IPS DF 6.9 (cell line): ENCODE measurements at regions not wholly inside any gene's neighbourhood (a gene's known extent, or its start where the extent isn't known, plus 50 kb on each side); places are given as distances from the start of the nearest gene placed in this dataset.
"Not testable (repeated sequence)": the region's sequence is repeated elsewhere in the genome, so short reads cannot be mapped to it uniquely, and the experiment has no call there.

ENCODE experiments used
- DNase-seq: peaks from one replicate; pipeline ENCODE4 v3.0.0-alpha.2; 2013; ENCODE audit warnings: low read depth, low spot score
- H3K27ac ChIP-seq: one replicate; pipeline ENCODE4 v1.5.1; 2013; ENCODE audit warnings: low read length, control low read depth
- H3K27me3 ChIP-seq: 2 replicates; pipeline ENCODE4 v1.6.1; 2013; ENCODE audit warnings: mild to moderate bottlenecking, low read length; ENCODE audit not compliant: control insufficient read depth, insufficient read depth
- H3K36me3 ChIP-seq: 2 replicates; pipeline ENCODE4 v1.6.1; 2013; ENCODE audit warnings: low read length; ENCODE audit not compliant: control insufficient read depth, insufficient read depth
- H3K4me1 ChIP-seq: 2 replicates; pipeline ENCODE4 v1.6.1; 2013; ENCODE audit warnings: low read length; ENCODE audit not compliant: control insufficient read depth, insufficient read depth
- H3K4me3 ChIP-seq: 2 replicates; pipeline ENCODE4 v1.5.1; 2013; ENCODE audit warnings: mild to moderate bottlenecking, low read length
- H3K9me3 ChIP-seq: 2 replicates; pipeline ENCODE4 v1.6.1; 2013; ENCODE audit warnings: low read length, inconsistent platforms; ENCODE audit not compliant: control insufficient read depth, insufficient read depth
- WGBS: extraction: QIAGEN DNeasy Blood & Tissue Kit; methylation state at CpG from one replicate; pipeline ENCODE4 v1.1.7; 2013; ENCODE audit warnings: mixed read lengths, missing lambda C conversion rate; ENCODE audit not compliant: insufficient read length, insufficient coverage; 5-methylcytosine and 5-hydroxymethylcytosine counted together

DNA sequence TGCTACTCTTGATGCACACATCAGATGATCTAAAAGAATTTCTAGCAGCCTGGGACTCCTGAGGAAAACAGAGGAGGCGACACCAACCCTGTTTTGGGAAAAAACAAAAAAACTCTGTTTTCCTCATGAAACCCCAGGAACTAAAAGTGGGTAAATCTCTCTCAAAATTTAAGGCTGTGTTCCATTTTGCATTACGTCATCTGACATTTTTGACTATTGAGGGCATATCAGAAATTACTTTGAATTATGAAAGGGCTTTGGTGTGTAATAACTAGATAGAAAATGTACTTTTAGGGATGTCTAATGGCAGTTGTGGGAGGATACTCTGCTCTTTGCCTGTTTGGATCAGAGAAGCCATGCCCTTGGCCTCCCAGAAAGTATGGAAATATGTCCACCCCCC, 963.0 kb downstream of the CNTNAP5 start:
- no peak overlapping the region for H3K4me3 ChIP-seq
- H3K27ac ChIP-seq = no peak overlapping the region
- no peaks in the 10 kb centered on the region for H3K9me3 ChIP-seq
- no peaks in the 10 kb centered on the region for H3K4me1 ChIP-seq
- no peaks in the 10 kb centered on the region for H3K27me3 ChIP-seq
- no peak for DNase-seq
- no CpG with 5 or more reads among the region's 2 CpGs for WGBS
- no peaks in the 10 kb centered on the region for H3K36me3 ChIP-seq

DNA sequence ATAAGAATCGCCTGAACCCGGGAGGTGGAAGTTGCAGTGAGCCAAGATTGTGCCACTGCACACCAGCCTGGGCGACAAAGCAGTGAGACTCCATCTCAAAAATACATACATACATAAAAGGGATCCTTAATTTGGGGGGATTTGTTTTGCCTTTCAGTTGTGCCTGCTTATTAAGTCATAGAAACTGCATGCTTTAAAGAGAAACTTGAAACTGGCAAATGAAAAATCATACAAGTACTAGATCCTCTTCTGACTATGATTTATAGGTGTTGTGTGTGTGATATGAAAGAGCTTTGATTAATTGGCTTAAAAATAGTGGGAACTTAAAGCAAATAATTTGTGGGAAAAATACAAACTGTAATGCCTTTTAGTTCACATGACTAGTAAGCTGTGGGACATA, 963.7 kb downstream of the CNTNAP5 start:
- no peak overlapping the region for H3K4me3 ChIP-seq
- H3K27ac ChIP-seq = no peak overlapping the region
- H3K36me3 ChIP-seq = no peaks in the 10 kb centered on the region
- H3K4me1 ChIP-seq = no peaks in the 10 kb centered on the region
- no peaks in the 10 kb centered on the region for H3K27me3 ChIP-seq
- no peak for DNase-seq
- no peaks in the 10 kb centered on the region for H3K9me3 ChIP-seq
- WGBS = no CpG with 5 or more reads among the region's 3 CpGs

DNA sequence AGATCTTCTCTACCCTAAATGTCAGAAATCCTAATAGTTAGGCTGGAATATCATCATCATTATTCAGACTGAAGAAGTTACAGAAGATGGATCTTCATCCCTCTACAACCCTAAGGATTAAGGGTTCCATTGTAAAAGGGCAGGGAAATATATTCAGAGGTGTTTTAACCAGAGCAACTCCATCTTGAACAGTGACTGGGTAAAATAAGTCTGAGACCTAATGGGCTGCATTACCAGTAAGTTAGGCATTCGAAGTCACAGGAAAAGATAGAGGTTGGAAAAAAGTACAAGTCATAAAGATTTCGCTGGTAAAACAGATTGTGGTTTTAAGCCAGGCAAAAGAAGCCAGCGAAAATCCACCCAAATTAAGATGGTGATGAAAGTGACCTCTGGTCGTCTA, 968.7 kb downstream of the CNTNAP5 start:
- Histone ChIP-seq H3K9me3 (no peaks in the 10 kb centered on the region), H3K4me1 (no peaks in the 10 kb centered on the region; the same call in 1 of the 2 replicates), H3K27ac (no peak overlapping the region), H3K4me3 (no peak overlapping the region), H3K36me3 (no peaks in the 10 kb centered on the region), H3K27me3 (no peaks in the 10 kb centered on the region)
- WGBS = no CpG with 5 or more reads among the region's 4 CpGs
- DNase-seq = no peak

DNA sequence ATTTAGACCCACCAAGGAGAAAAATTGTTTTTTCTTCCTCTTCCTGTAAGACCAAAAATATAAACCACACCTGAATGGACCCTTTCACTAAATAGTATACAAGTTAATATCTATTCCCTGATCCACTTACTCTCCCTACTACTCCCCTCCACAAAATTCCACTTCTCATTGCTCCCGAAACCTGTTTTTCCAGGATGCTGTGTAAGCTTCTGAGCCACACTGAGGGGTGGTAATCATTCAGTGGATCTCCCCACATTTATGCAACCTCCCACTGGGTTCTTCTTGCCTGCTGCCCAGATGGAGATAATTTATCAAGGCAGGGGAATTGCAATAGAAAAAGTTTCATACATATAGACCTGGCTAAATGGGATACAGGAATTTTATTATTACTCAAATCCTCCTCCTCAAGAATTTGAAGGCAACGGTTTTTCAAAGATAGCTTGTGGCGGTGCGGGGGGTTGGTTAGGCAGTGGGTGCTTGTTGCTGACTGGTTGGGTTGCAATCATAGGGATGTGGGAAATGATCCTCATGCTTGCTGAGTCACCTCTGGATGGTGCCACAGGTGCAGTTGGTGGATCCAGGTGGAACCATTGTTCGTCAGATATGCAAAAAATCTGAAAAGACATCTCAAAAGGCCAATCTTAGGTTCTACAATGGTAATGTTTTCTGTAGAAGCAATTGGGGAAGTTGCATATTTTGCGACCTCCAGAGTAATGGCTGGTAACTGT, 970.3 kb downstream of the CNTNAP5 start:
- H3K27ac ChIP-seq = peak overlapping the region; percentile 95
- H3K4me3 ChIP-seq = no peak overlapping the region
- no peak for DNase-seq
- 100% methylated on average over 1 of the region's 6 CpGs for WGBS
- no peaks in the 10 kb centered on the region; the same call in 1 of the 2 replicates for H3K4me1 ChIP-seq
- H3K36me3 ChIP-seq = no peaks in the 10 kb centered on the region
- no peaks in the 10 kb centered on the region for H3K9me3 ChIP-seq
- no peaks in the 10 kb centered on the region for H3K27me3 ChIP-seq

DNA sequence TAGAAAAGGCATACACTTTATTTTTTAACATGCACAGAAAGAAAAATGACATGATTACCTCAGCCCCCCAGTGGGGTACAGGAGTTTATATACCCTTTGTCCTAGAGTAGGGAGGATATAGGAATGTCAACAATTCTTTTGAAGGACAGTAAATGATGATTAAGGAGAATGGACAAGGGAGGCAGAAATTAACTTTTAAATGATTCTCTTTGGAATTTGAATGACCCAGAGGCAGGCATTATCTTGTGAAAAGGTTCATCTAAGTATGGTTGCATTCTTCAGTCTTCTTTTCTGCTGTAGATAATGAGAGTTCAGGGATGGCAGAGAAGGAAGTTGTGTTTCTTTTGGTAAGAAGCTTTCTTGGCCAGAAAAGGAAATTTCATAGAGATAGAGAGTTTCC, 971.3 kb downstream of the CNTNAP5 start:
- Histone ChIP-seq H3K36me3 (no peaks in the 10 kb centered on the region), H3K4me1 (no peaks in the 10 kb centered on the region; the same call in 1 of the 2 replicates), H3K27me3 (no peaks in the 10 kb centered on the region), H3K27ac (peak overlapping the region; percentile 97), H3K9me3 (no peaks in the 10 kb centered on the region), H3K4me3 (no peak overlapping the region)
- DNase-seq = no peak

DNA sequence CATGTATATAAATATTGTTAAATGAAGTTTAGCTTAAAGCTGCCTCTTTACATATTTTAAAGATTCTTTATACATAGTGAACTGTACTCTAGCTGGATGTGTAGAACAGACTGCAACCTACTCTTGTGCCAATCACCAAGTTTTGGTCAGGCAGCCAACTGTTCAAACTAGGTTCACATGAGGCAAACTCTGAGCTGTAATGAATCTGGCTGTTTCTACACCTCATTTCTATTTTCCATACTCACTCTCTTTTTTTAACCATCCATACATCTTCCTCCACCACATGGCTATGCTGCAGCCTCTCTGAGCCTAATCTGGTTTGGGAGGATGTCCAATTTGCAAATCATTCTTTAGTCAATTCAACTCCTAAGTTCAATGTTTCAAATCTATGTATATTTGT, 974.8 kb downstream of the CNTNAP5 start:
- no peaks in the 10 kb centered on the region; the same call in 1 of the 2 replicates for H3K4me1 ChIP-seq
- H3K4me3 ChIP-seq = no peak overlapping the region
- no peaks in the 10 kb centered on the region for H3K36me3 ChIP-seq
- no peak overlapping the region for H3K27ac ChIP-seq
- no peaks in the 10 kb centered on the region for H3K9me3 ChIP-seq
- no peaks in the 10 kb centered on the region for H3K27me3 ChIP-seq
- DNase-seq = no peak

DNA sequence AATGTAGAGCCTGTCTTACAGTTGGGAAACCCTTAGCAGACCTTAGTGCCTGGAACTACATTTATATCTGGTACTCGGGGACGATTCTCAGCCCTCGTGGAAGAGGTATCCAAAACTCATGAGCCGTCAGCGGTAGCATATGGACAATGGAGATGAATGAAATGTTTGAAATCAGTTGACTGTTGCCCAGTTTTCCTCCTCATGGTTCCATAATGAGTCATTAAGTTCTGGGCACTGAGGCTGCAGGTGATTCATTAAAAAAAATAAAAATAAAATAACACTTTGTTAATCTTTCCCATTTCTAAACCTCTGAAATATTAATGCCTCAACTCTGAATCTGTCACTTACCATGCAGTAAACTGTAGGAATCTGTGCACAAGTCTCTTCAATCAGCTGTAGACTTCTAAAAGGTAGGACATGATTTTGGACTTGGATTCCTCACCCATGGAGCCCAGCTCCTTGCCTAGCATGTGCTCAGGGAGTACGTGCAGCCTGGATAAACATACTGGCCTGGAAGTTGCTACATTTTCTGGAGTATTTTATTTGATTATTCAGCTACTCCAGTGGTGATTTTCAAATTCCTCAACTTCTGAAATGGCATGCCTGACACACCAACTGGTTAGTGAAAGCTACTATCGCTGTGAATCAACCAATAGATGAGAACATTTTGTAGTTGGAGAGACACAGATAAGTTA, 979.2 kb downstream of the CNTNAP5 start:
- DNase-seq = no peak
- no peaks in the 10 kb centered on the region for H3K9me3 ChIP-seq
- no peak overlapping the region for H3K27ac ChIP-seq
- no peaks in the 10 kb centered on the region for H3K36me3 ChIP-seq
- no peak overlapping the region for H3K4me3 ChIP-seq
- H3K4me1 ChIP-seq = no peaks in the 10 kb centered on the region
- no peaks in the 10 kb centered on the region for H3K27me3 ChIP-seq
- no CpG with 5 or more reads among the region's 7 CpGs for WGBS

DNA sequence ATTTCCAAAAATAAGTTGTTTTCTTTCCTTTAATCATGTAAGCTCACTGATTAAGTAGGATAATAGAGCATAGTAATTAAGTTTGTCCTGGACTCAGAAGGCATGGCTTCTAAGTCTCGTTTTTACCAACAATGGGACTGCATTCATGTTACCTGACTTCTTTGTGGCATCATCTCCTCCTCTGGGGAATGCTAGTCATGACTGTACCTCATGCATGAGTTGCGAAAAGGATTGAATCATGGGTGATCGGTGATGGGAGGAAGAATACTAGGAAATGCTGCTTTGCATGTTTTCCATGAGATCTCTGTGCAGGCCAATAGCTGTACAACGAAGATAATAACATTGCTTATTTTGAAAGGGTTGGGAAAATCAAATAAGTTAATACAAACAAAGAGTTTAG, 981.6 kb downstream of the CNTNAP5 start:
- no peaks in the 10 kb centered on the region for H3K4me1 ChIP-seq
- no CpG with 5 or more reads among the region's 4 CpGs for WGBS

DNA sequence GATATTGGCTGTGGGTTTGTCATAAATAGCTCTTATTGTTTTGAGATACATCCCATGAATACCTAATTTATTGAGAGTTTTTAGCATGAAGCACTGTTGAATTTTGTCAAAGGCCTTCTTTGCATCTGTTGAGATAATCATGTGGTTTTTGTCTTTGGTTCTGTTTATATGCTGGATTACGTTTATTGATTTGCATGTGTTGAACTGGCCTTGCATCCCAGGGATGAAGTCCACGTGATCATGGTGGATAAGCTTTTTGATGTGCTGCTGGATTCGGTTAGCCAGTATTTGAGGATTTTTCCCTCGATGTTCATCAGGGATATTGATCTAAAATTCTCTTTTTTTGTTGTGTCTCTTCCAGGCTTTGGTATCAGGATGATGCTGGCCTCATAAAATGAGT, 1003.6 kb downstream of the CNTNAP5 start:
- not testable (repeated sequence) for H3K4me1 ChIP-seq, DNase-seq, H3K27ac ChIP-seq, H3K36me3 ChIP-seq, H3K27me3 ChIP-seq, H3K4me3 ChIP-seq, H3K9me3 ChIP-seq
- no CpG with 5 or more reads among the region's 4 CpGs for WGBS

More for the DNA sequence above, 981.6 kb downstream of the CNTNAP5 start:
- no peak overlapping the region for H3K4me3 ChIP-seq
- DNase-seq = no peak
- H3K27ac ChIP-seq = no peak overlapping the region
- no peaks in the 10 kb centered on the region for H3K36me3 ChIP-seq
- no peaks in the 10 kb centered on the region for H3K27me3 ChIP-seq
- no peaks in the 10 kb centered on the region for H3K9me3 ChIP-seq

DNA sequence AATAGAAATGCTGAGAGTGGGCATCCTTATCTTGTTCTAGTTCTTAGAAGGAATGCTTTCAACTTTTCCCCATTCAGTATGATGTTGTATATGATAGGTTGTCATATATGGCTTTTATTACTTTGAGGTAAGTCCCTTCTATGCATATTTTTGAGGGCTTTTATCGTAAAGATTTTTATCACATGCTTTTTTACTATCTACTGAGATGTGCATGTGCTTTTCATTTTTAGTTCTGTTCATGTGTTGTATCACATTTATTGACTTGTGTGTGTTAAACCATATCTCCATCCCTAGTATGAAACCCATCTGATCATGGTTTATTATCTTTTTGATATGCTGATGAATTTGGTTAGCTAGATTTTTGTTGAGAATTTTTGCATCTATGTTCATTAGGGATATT, 1008.8 kb downstream of the CNTNAP5 start:
- Histone ChIP-seq H3K9me3 (no peaks in the 10 kb centered on the region), H3K36me3 (no peaks in the 10 kb centered on the region), H3K4me1 (no peaks in the 10 kb centered on the region; the same call in 1 of the 2 replicates), H3K4me3 (no peak overlapping the region), H3K27me3 (no peaks in the 10 kb centered on the region), H3K27ac (no peak overlapping the region)
- no CpG with 5 or more reads among the region's 1 CpG for WGBS
- no peak for DNase-seq
